GM19372 (cell line): ENCODE measurements at regions not wholly inside any gene's neighbourhood (a gene's known extent, or its start where the extent isn't known, plus 50 kb on each side); places are given as distances from the start of the nearest gene placed in this dataset.
A peak's percentile ranks its signal among the peaks of the same experiment; 100 is the strongest.
"Not testable (repeated sequence)": the region's sequence is repeated elsewhere in the genome, so short reads cannot be mapped to it uniquely, and the experiment has no call there.

Experiments
- ATAC-seq: cut with Tn5 transposase; IDR thresholded peaks from one replicate; pipeline ENCODE4 v1.9.1; 2021; ENCODE audit warnings: mild to moderate bottlenecking, low read depth, moderate library complexity; ENCODE audit not compliant: unreplicated experiment

DNA sequence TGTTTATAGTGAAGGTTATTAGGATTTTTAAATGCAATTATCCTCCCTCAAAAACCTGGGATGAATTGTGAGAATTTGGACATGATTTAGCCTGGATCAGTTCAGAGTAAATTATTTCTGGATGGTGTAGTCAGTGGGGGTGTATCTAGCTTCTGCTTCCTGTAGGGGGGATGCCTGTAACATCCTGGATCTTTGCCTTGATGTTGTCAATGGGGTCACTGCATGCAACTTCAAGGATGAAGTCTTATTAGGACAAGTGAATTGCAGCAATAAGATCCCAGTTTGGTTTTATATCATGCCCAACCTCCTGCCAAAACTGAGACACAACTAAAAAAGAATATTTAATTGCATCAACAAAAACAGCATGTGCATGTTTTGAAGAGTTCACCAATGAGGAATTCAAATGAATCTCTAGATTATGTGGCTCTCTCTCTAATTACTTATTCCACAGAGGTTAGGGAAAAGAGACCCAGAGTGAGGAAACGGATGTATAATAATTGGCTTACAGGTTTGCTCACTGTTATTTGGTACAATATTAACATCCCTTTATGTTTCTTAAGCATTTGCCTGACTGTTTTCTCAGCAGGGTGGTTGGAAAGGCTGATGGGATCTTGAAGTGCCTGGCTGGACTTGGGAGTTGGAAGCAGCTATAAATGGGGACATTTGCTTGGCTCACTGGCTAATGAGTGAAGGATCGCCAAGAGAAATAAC lies 159.8 kb downstream of the HS3ST3B1 start:
- no peak for ATAC-seq

GRCh38 chr17:14459955-14460354 lies 159.1 kb downstream of the HS3ST3B1 start:
- ATAC-seq, result no peak

GRCh38 chr17:14458724-14459123 lies 157.8 kb downstream of the HS3ST3B1 start:
- no peak for ATAC-seq

- no peak for ATAC-seq
Measured at GRCh38 chr17:14454746-14455145, 153.9 kb downstream of the HS3ST3B1 start.

GRCh38 chr17:14452856-14453255 lies 152.0 kb downstream of the HS3ST3B1 start:
- no peak for ATAC-seq

- ATAC-seq, result no peak
Measured at GRCh38 chr17:14451729-14452191, 150.9 kb downstream of the HS3ST3B1 start.

DNA sequence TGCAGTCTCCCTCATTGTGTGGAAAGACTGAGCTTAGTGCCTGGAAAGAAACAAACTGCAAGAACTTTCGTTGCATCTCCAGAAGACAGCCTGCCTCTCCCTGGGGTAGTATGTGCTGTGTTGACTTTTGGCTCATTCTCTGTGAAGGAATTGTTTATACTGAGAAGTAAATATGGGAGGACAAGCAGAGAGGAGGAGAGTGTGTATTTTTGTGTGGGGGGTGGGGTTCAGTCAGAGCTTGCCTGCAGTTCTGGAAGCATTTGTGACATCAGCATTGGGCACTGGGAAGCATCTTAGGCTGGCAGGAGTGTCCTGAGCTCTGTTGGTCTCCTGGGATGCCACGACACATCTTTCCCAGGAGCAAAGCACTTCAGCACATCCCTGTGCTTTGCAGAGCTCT lies 147.9 kb downstream of the HS3ST3B1 start:
- ATAC-seq, result no peak

- ATAC-seq, result no peak
Measured at GRCh38 chr17:14446825-14447224, 145.9 kb downstream of the HS3ST3B1 start.

DNA sequence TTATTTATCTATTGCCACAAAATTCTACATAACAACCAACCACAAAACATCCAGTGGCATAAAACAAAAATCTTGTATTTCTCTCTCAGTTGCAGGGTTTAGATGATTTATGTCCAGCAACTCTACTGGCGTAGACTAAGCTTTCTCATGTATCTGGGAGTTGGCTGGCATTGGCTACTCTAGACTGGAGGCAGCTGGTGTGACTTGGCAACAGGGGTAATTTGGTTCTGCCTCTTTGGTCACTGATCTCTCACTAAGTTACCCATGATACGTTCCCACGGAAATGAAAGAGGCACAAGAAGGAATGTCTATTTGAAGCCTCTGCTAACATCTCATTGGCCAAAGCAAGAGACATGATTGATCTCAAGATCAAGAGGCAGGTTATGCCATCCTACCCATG lies 144.0 kb downstream of the HS3ST3B1 start:
- ATAC-seq, result no peak

DNA sequence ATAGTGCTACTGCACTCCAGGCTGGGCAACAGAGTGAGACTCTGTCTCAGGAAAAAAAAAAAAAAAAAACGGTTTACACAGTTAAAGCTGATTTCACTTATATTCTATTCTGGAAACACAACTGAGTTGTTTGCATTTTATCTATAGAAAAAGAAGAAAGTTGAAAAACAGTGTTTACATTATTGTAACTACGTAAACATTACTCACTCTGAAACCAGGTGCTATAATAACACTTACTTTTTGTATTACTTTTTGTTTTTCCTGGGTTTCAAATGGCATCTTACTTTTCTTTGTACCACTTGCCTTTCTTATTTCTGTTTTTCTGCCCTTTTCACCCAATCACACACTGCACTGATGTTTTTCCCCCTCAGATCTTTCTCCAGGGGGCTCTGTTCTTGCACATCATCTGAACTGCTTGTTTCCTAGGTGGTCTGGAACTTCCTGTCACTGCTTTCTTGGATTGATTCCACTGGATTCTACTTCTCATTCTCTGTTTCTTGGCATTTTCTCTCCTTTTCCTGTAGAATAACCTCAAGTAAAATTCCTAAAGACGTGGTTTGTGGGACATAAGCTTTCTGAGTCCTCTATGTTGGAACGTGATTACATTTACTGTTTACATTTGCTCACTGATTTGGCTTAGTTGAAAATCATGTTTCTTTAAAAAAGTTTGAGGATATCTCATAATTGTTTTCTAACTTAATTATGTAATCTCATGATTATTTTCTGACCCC lies 142.1 kb downstream of the HS3ST3B1 start:
- ATAC-seq, result no peak

GRCh38 chr17:14437176-14437575 lies 136.3 kb downstream of the HS3ST3B1 start:
- no peak for ATAC-seq

DNA sequence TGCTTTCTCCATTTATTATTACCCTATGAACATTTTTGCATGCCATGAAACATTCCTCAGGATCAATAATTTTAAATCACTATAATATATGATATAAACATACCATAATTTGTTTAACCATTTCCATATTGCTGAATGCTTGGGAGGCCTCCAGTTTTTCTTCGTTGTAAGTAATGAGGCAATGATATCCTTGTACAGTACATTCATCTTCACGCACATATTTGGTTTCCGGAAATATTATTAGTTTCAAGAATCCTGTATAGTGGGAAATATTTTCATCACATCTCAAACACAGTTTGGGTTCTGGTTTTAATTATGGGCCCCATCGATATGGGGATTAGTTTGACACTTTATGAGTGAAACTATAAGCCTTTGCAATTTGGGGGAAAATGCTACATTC lies 135.4 kb downstream of the HS3ST3B1 start:
- no peak for ATAC-seq

- peak; percentile 83 for ATAC-seq
Measured at GRCh38 chr17:14434506-14434905, 133.6 kb downstream of the HS3ST3B1 start.

DNA sequence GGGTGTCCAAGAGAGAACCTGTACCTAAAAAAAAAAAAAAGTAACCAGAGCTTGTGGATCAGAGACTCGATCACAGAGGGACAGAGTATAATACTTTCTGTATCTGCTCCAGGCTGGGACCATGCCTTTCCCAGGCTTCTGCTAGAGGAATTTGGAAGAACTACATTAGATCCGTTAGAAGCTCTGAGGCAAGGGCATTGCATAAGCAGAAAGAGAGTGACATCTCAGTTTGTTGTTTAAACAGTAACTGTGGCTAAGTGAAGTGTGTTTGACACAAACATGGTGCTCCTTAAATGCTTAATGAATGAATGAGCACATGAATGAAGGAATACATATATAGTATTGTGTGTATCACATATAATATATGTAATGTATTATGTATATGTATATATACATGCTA lies 131.2 kb downstream of the HS3ST3B1 start:
- no peak for ATAC-seq

- peak; percentile 36 for ATAC-seq
Measured at GRCh38 chr17:14429084-14429483, 128.2 kb downstream of the HS3ST3B1 start.

DNA sequence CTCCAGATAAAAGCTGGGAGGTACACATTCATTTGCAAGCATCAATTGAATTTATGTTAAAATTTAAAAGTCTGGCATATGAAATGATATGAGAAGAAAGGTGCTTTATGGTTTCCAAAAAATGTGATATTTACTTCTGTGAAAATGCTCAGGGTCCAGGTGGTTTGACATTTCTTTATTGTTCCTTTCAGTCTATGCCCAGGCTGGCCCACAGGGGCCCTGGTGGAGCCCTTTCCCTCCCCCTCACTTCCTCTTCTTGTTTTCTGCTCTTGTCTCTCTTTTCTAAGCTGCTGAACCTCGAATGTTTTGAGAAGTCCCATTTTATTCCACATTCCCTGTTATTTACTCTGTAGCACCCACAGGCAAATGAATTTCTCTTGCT lies 127.8 kb downstream of the HS3ST3B1 start:
- ATAC-seq, result peak; percentile 49

GRCh38 chr17:14427900-14428647 lies 127.2 kb downstream of the HS3ST3B1 start:
- ATAC-seq, result no peak

DNA sequence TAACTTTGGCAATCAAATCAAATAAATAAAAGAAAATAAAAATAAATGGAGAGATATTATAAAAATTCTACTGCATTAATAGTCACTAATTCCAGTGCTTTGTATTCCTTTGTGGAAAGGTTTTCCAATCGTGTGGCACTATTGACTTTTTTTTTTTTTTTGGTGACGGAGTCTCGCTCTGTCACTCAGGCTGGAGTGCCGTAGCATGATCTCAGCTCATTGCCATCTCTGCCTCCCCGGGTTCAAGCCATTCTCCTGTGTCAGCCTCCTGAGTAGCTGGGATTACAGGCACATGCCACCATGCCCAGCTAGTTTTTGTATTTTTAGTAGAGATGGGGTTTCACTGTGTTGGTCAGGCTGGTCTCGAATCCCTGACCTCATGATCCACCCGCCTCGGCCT lies 122.3 kb downstream of the HS3ST3B1 start:
- ATAC-seq, result not testable (repeated sequence)

GRCh38 chr17:14417336-14417735 lies 116.5 kb downstream of the HS3ST3B1 start:
- ATAC-seq, result no peak

DNA sequence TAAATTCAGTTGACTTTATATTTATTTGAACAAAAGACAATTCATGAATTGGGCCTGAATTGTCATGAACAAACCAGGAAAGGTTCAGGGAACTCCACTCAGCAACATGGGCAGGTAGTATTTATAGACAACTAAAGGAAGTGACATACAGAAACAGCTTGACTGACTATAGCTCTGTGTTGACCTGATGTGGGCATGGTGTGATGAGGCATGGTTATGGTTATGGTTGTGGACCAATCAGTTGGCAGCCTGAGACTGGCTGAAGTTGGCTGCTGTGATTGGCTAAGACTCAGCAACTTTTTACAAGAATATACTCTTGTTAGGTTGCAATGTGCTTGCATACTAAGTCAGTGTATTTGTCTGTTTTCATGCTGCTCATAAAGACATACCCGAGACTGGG lies 108.4 kb downstream of the HS3ST3B1 start:
- no peak for ATAC-seq

- no peak for ATAC-seq
Measured at GRCh38 chr17:14407541-14407940, 106.7 kb downstream of the HS3ST3B1 start.
